ENCODE measurements at regions not wholly inside any gene's neighbourhood (a gene's known extent, or its start where the extent isn't known, plus 50 kb on each side); places are given as distances from the start of the nearest gene placed in this dataset.

- no peak overlapping the region for H3K9ac ChIP-seq (ENCODE audit: control insufficient read depth, extremely low read depth, insufficient read depth, low read length)
- TF ChIP-seq EZH2 (IDR thresholded peaks at IDR 0.05; ENCODE audit: low read length) (no peak), CTCF (optimal IDR thresholded peaks at IDR 0.05 in 1 of 3, IDR thresholded peaks at IDR 0.05 in 1 of 3, conservative IDR thresholded peaks at IDR 0.05 in 1 of 3; ENCODE audit: extremely low read depth in 1 of 3, insufficient read depth in 2 of 3, low read length in 3 of 3) (no peak)
- no peaks in the 10 kb centered on the region for H3K4me1 ChIP-seq (ENCODE audit: control insufficient read depth, extremely low read depth, insufficient read depth, low read length)
- H4K20me1 ChIP-seq (ENCODE audit: control insufficient read depth, extremely low read depth, insufficient read depth, low read length), result no peaks in the 10 kb centered on the region
- dilution Hi-C loops (cut with MboI; ENCODE audit: extremely low pct_ligation_motif_present, low sequenced_read_pairs), result no loop called here
- no peak overlapping the region for H3K4me2 ChIP-seq (ENCODE audit: control insufficient read depth, extremely low read depth, insufficient read depth, low read depth, low read length)
- H3K79me2 ChIP-seq (ENCODE audit: control insufficient read depth, insufficient read depth, low read length), result no peaks in the 10 kb centered on the region
- no peak for DNase-seq (ENCODE audit: low read depth, low spot score)
- H3K9me1 ChIP-seq (ENCODE audit: control insufficient read depth, extremely low read depth, insufficient read depth, low read length), result no peaks in the 10 kb centered on the region
- no peaks in the 10 kb centered on the region for H3K36me3 ChIP-seq (ENCODE audit: control insufficient read depth in 2 of 2, extremely low read depth in 1 of 2, insufficient read depth in 2 of 2, low read length in 2 of 2)
- no peaks in the 10 kb centered on the region for H3K9me3 ChIP-seq (ENCODE audit: control insufficient read depth, low read depth, low read length)
- H3K4me3 ChIP-seq (ENCODE audit: control insufficient read depth in 2 of 3, extremely low read depth in 1 of 3, insufficient read depth in 2 of 3, low read depth in 1 of 3, low read length in 3 of 3), result no peak overlapping the region
- FAIRE-seq, result no peak
- no peak overlapping the region for H2AFZ ChIP-seq (ENCODE audit: control insufficient read depth, low read length)
- no peaks in the 10 kb centered on the region for H3K27me3 ChIP-seq (ENCODE audit: control insufficient read depth, extremely low read depth, insufficient read depth, low read length)
- no peak overlapping the region for H3K27ac ChIP-seq (ENCODE audit: control insufficient read depth, insufficient read depth, low read length)
These were observed 1603.9 kb downstream of the ADGRL3 start for GRCh38 chr4:62804075-62804474.

- DNase-seq (ENCODE audit: low read depth, low spot score), result no peak
- H3K27ac ChIP-seq (ENCODE audit: control insufficient read depth, insufficient read depth, low read length), result no peak overlapping the region
- dilution Hi-C loops (cut with MboI; ENCODE audit: extremely low pct_ligation_motif_present, low sequenced_read_pairs), result no loop called here
These were observed 1597.1 kb downstream of the ADGRL3 start for GRCh38 chr4:62797221-62797620.

More at GRCh38 chr4:62797221-62797620, 1597.1 kb downstream of the ADGRL3 start:
- H3K4me3 ChIP-seq (ENCODE audit: control insufficient read depth in 2 of 3, extremely low read depth in 1 of 3, insufficient read depth in 2 of 3, low read depth in 1 of 3, low read length in 3 of 3), result no peak overlapping the region
- H2AFZ ChIP-seq (ENCODE audit: control insufficient read depth, low read length), result no peak overlapping the region
- H3K9me1 ChIP-seq (ENCODE audit: control insufficient read depth, extremely low read depth, insufficient read depth, low read length), result no peaks in the 10 kb centered on the region
- no peaks in the 10 kb centered on the region for H3K4me1 ChIP-seq (ENCODE audit: control insufficient read depth, extremely low read depth, insufficient read depth, low read length)
- no peak overlapping the region for H3K4me2 ChIP-seq (ENCODE audit: control insufficient read depth, extremely low read depth, insufficient read depth, low read depth, low read length)
- no peaks in the 10 kb centered on the region for H3K27me3 ChIP-seq (ENCODE audit: control insufficient read depth, extremely low read depth, insufficient read depth, low read length)
- no peak for FAIRE-seq
- H3K36me3 ChIP-seq (ENCODE audit: control insufficient read depth in 2 of 2, extremely low read depth in 1 of 2, insufficient read depth in 2 of 2, low read length in 2 of 2), result no peaks in the 10 kb centered on the region
- H3K9me3 ChIP-seq (ENCODE audit: control insufficient read depth, low read depth, low read length), result no peaks in the 10 kb centered on the region
- no peaks in the 10 kb centered on the region for H3K79me2 ChIP-seq (ENCODE audit: control insufficient read depth, insufficient read depth, low read length)
- no peaks in the 10 kb centered on the region for H4K20me1 ChIP-seq (ENCODE audit: control insufficient read depth, extremely low read depth, insufficient read depth, low read length)
- TF ChIP-seq EZH2 (IDR thresholded peaks at IDR 0.05; ENCODE audit: low read length) (no peak), CTCF (optimal IDR thresholded peaks at IDR 0.05 in 1 of 3, IDR thresholded peaks at IDR 0.05 in 1 of 3, conservative IDR thresholded peaks at IDR 0.05 in 1 of 3; ENCODE audit: extremely low read depth in 1 of 3, insufficient read depth in 2 of 3, low read length in 3 of 3) (no peak)
- no peak overlapping the region for H3K9ac ChIP-seq (ENCODE audit: control insufficient read depth, extremely low read depth, insufficient read depth, low read length)

Data from keratinocyte (primary cell).